Loucy (cell line): ENCODE measurements at regions not wholly inside any gene's neighbourhood (a gene's known extent, or its start where the extent isn't known, plus 50 kb on each side); places are given as distances from the start of the nearest gene placed in this dataset.

Experiments used
- H2AFZ ChIP-seq: fragments of 200-600 bp; sonication (generic); 2 replicates; pipeline ENCODE4 v1.6.0; 2016; ENCODE audit warnings: antibody characterized with exemption, mild to moderate bottlenecking, low read length, moderate library complexity
- H3F3A ChIP-seq: fragments of 200-600 bp; 2 replicates; pipeline ENCODE4 v1.6.0; 2016; ENCODE audit warnings: antibody characterized with exemption, low read depth, mild to moderate bottlenecking
- H3K27me3 ChIP-seq: fragments of 200-600 bp; sonication (generic); 2 replicates; pipeline ENCODE4 v1.6.1; 2014; ENCODE audit warnings: low read length, mild to moderate bottlenecking; ENCODE audit not compliant: insufficient read depth, poor library complexity, severe bottlenecking
- H3K36me3 ChIP-seq: fragments of 200-600 bp; sonication (generic); 2 replicates; pipeline ENCODE4 v1.6.1; 2016; ENCODE audit warnings: low read length; ENCODE audit not compliant: insufficient read depth
- H3K4me1 ChIP-seq: fragments of 200-600 bp; sonication (generic); 2 replicates; pipeline ENCODE4 v1.5.1; 2014; ENCODE audit warnings: low read length, mild to moderate bottlenecking; ENCODE audit not compliant: insufficient read depth, poor library complexity, severe bottlenecking
- H3K4me2 ChIP-seq: fragments of 200-600 bp; sonication (generic); 2 replicates; pipeline ENCODE4 v1.6.0; 2014; ENCODE audit warnings: antibody characterized with exemption, low read length, low read depth, mild to moderate bottlenecking; ENCODE audit not compliant: poor library complexity, severe bottlenecking
- H3K4me3 ChIP-seq: fragments of 200-600 bp; sonication (generic); 2 replicates; pipeline ENCODE4 v1.5.1; 2014; ENCODE audit warnings: low read length, mild to moderate bottlenecking, mixed read lengths; ENCODE audit not compliant: poor library complexity, severe bottlenecking
- H3K79me2 ChIP-seq: fragments of 200-600 bp; sonication (generic); 2 replicates; pipeline ENCODE4 v1.6.1; 2014; ENCODE audit warnings: low read length; ENCODE audit not compliant: insufficient read depth
- H3K9ac ChIP-seq: fragments of 200-600 bp; sonication (generic); 2 replicates; pipeline ENCODE4 v1.6.0; 2014; ENCODE audit warnings: mild to moderate bottlenecking, low read depth, low read length, moderate library complexity; ENCODE audit not compliant: poor library complexity, severe bottlenecking
- H3K9me2 ChIP-seq: fragments of 200-600 bp; sonication (generic); replicated peaks from 2 replicates; pipeline ENCODE4 v1.6.1; 2016; ENCODE audit warnings: low read depth, low read length, mixed read lengths
- H3K9me3 ChIP-seq: fragments of 200-600 bp; sonication (generic); 2 replicates; pipeline ENCODE4 v1.6.1; 2014; ENCODE audit warnings: mild to moderate bottlenecking, antibody characterized with exemption, low read length, low read depth; ENCODE audit not compliant: insufficient read depth
- H4K20me1 ChIP-seq: fragments of 200-600 bp; sonication (generic); 2 replicates; pipeline ENCODE4 v1.6.0; 2014; ENCODE audit warnings: antibody characterized with exemption, low read length, mild to moderate bottlenecking; ENCODE audit not compliant: insufficient read depth, poor library complexity, severe bottlenecking
- EZH2phosphoT487 ChIP-seq: fragments of 200-600 bp; IDR thresholded peaks from 2 replicates; pipeline ENCODE4 v1.6.1; 2018; ENCODE audit warnings: antibody characterized with exemption, mild to moderate bottlenecking, moderate library complexity, borderline replicate concordance
- TF ChIP-seq, protein P1 (sequence below): fragments of 200-600 bp; sonication (generic); conservative IDR thresholded peaks from 2 replicates; pipeline ENCODE4 v1.5.1; 2014; ENCODE audit warnings: mild to moderate bottlenecking, antibody characterized with exemption, low read length

DNA sequence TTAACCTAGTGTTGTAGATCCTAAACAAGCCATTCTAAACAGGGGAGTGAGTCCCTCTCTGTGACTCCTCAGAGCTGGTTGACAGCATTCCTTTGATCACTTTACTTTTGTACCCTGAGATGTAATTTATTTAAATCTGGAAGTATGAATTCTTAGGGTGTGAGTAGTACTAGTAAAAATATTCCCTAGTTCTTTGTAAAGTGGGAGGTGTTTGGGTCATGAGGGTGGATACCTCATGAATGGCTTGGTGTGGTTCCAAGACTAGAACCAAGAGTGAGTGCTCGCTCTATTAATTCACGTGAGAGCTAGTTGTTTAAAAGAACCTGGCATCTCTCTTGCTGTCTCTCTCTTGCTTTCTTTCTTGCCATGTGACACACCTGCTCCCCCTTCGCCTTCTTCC lies 223.7 kb downstream of the SQOR start:
- Histone ChIP-seq H3K9me2 (no peaks in the 10 kb centered on the region), H3F3A (no peaks in the 10 kb centered on the region), H3K9me3 (no peaks in the 10 kb centered on the region), H2AFZ (no peak overlapping the region), H3K9ac (no peak overlapping the region), H3K27me3 (no peaks in the 10 kb centered on the region), H3K36me3 (no peaks in the 10 kb centered on the region), H3K4me1 (no peaks in the 10 kb centered on the region), H3K4me3 (no peak overlapping the region), H3K4me2 (no peak overlapping the region), H3K79me2 (no peaks in the 10 kb centered on the region), H4K20me1 (no peaks in the 10 kb centered on the region)
- TF ChIP-seq, protein P1, sequence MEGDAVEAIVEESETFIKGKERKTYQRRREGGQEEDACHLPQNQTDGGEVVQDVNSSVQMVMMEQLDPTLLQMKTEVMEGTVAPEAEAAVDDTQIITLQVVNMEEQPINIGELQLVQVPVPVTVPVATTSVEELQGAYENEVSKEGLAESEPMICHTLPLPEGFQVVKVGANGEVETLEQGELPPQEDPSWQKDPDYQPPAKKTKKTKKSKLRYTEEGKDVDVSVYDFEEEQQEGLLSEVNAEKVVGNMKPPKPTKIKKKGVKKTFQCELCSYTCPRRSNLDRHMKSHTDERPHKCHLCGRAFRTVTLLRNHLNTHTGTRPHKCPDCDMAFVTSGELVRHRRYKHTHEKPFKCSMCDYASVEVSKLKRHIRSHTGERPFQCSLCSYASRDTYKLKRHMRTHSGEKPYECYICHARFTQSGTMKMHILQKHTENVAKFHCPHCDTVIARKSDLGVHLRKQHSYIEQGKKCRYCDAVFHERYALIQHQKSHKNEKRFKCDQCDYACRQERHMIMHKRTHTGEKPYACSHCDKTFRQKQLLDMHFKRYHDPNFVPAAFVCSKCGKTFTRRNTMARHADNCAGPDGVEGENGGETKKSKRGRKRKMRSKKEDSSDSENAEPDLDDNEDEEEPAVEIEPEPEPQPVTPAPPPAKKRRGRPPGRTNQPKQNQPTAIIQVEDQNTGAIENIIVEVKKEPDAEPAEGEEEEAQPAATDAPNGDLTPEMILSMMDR = no peak
- TF ChIP-seq EZH2phosphoT487 = no peak

DNA sequence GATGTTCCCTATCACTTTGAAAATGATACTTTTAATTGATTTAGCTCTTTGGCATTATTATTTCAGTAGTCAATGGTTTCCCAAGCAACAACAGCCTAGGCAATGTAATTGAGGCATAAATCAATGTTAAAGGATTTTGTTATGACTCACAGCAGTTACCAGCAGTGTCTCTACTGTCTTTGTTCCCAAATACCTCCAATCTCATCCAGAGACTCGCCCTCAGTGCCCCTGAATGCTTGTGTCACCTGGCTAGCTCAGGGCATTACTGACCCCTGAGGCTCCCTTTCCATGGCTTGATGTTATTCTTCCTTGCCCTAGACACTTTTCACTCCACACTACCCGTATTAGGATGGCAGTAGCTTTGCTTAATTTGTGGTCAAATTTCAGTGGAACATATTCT lies 227.2 kb downstream of the SQOR start:
- H3K9ac ChIP-seq = no peak overlapping the region
- no peaks in the 10 kb centered on the region for H3F3A ChIP-seq
- H3K9me2 ChIP-seq = no peaks in the 10 kb centered on the region
- no peaks in the 10 kb centered on the region for H3K9me3 ChIP-seq
- no peaks in the 10 kb centered on the region for H3K79me2 ChIP-seq
- H4K20me1 ChIP-seq = no peaks in the 10 kb centered on the region
- no peaks in the 10 kb centered on the region for H3K27me3 ChIP-seq
- no peak overlapping the region for H3K4me3 ChIP-seq
- no peaks in the 10 kb centered on the region for H3K36me3 ChIP-seq
- no peak overlapping the region for H3K4me2 ChIP-seq
- no peaks in the 10 kb centered on the region for H3K4me1 ChIP-seq
- TF ChIP-seq, protein P1 = no peak
- no peak for TF ChIP-seq EZH2phosphoT487
- no peak overlapping the region for H2AFZ ChIP-seq

DNA sequence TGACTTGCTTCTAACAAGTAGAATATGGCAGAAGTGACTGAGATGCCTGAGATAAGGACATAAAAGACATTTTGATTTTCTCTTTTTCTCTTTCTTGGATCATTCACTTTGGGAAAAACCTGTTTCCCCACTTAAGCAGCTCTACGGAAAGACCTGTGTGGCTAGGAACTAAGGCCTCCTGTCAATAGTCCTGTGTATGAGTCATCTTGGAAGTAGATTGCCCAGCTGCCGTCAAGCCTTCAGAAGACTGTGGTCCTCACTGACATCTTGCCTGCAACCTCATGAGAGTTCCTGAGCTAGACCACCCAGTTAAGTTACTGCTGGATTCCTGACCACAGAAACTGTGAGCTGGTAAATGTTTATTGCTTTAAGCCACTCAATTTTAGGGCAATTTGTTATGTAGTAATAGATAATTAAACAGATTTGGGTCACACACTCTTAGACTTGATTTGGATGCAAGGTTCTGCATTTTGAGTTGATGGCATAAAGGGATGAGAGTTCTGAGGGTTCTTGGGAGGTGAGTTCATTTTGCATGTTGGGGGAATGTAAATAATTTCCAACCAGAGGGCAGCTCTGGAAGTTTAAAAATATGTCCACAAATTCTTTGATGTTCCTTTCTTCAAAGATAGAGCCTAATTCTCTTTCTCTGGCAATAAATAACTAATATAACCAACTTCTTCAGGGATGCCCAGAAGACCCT lies 229.2 kb downstream of the SQOR start:
- H3K4me1 ChIP-seq = peaks cover 10% of the 10 kb centered on the region
- no peaks in the 10 kb centered on the region for H3K79me2 ChIP-seq
- H3K4me2 ChIP-seq = no peak overlapping the region
- H3K9me2 ChIP-seq = no peaks in the 10 kb centered on the region
- H4K20me1 ChIP-seq = no peaks in the 10 kb centered on the region
- H2AFZ ChIP-seq = no peak overlapping the region
- H3K27me3 ChIP-seq = no peaks in the 10 kb centered on the region
- H3K9me3 ChIP-seq = no peaks in the 10 kb centered on the region
- no peaks in the 10 kb centered on the region for H3F3A ChIP-seq
- no peak overlapping the region for H3K4me3 ChIP-seq
- H3K9ac ChIP-seq = no peak overlapping the region
- TF ChIP-seq EZH2phosphoT487 = no peak
- TF ChIP-seq, protein P1 = no peak
- no peaks in the 10 kb centered on the region for H3K36me3 ChIP-seq
